Stimulated activated naive B cell treated with anti-CD40 and anti-IgM and Interleukin-4, amounts not matched to agents 10 μg/mL and 1 μg/mL and 100 μg/mL, for 72 hours (primary cell): ENCODE measurements at regions not wholly inside any gene's neighbourhood (a gene's known extent, or its start where the extent isn't known, plus 50 kb on each side); places are given as distances from the start of the nearest gene placed in this dataset.

ENCODE experiments used
- ATAC-seq, 2 donors: fragments of 150-1000 bp; cut with Tn5 transposase; replicated peaks; 2 replicates each; pipeline ENCODE4 v1.10.0; 2021; ENCODE audit warnings: moderate library complexity in 1 of 2
- DNase-seq: peaks from one replicate; pipeline ENCODE4 v3.0.0; 2021
- H3K27ac Mint-ChIP-seq: one replicate; pipeline ENCODE4 v1.8.0; 2022; ENCODE audit warnings: mild to moderate bottlenecking, mixed read lengths
- H3K27me3 Mint-ChIP-seq, 2 donors: one replicate each; pipeline ENCODE4 v1.8.0; 2022; ENCODE audit warnings: mixed read lengths in 2 of 2
- H3K36me3 Mint-ChIP-seq, 2 donors: one replicate each; pipeline ENCODE4 v1.8.0; 2022; ENCODE audit warnings: mixed read lengths in 2 of 2, mild to moderate bottlenecking in 1 of 2
- H3K4me1 Mint-ChIP-seq, 2 donors: one replicate each; pipeline ENCODE4 v1.8.0; 2022; ENCODE audit warnings: mixed read lengths in 2 of 2, mild to moderate bottlenecking in 1 of 2
- H3K4me3 Mint-ChIP-seq, 2 donors: one replicate each; pipeline ENCODE4 v1.8.0; 2022; ENCODE audit warnings: mild to moderate bottlenecking in 2 of 2, mixed read lengths in 2 of 2, moderate library complexity in 1 of 2
- H3K9me3 Mint-ChIP-seq, 2 donors: one replicate each; pipeline ENCODE4 v1.8.0; 2022; ENCODE audit warnings: mixed read lengths in 2 of 2, mild to moderate bottlenecking in 1 of 2

- DNase-seq (no peak), ATAC-seq (peak; percentile 10 to 19)
- Mint-ChIP-seq H3K27ac (no peak overlapping the region), H3K9me3 (no peaks in the 10 kb centered on the region), H3K36me3 (peaks cover 0 to 3% of the 10 kb centered on the region in 2 donors), H3K4me1 (peaks cover 47 to 67% of the 10 kb centered on the region in 2 donors), H3K4me3 (peak overlapping the region in 1 of 2 donors; percentile 14), H3K27me3 (no peaks in the 10 kb centered on the region)
Observed at GRCh38 chr17:77391668-77392375, 251.1 kb downstream of the SEC14L1 start.

- H3K4me1 Mint-ChIP-seq: peaks cover 41 to 59% of the 10 kb centered on the region in 2 donors
- ATAC-seq: no peak
- DNase-seq: no peak
- H3K36me3 Mint-ChIP-seq: peaks cover 0 to 3% of the 10 kb centered on the region in 2 donors
- no peak overlapping the region for H3K4me3 Mint-ChIP-seq
- H3K27me3 Mint-ChIP-seq: no peaks in the 10 kb centered on the region
- no peaks in the 10 kb centered on the region for H3K9me3 Mint-ChIP-seq
- H3K27ac Mint-ChIP-seq: no peak overlapping the region
Observed at GRCh38 chr17:77392376-77393273, 251.9 kb downstream of the SEC14L1 start.

GRCh38 chr17:77393274-77393600 is 252.5 kb downstream of the SEC14L1 start:
- no peaks in the 10 kb centered on the region for H3K9me3 Mint-ChIP-seq
- H3K4me3 Mint-ChIP-seq: no peak overlapping the region
- H3K4me1 Mint-ChIP-seq: peaks cover 41 to 58% of the 10 kb centered on the region in 2 donors
- H3K27ac Mint-ChIP-seq: no peak overlapping the region
- DNase-seq (no peak), ATAC-seq (no peak)
- H3K36me3 Mint-ChIP-seq: peaks cover 0 to 3% of the 10 kb centered on the region in 2 donors
- H3K27me3 Mint-ChIP-seq: no peaks in the 10 kb centered on the region

- no peak for ATAC-seq
- no peak for DNase-seq
- no peaks in the 10 kb centered on the region for H3K9me3 Mint-ChIP-seq
- H3K4me1 Mint-ChIP-seq: peaks cover 39 to 59% of the 10 kb centered on the region in 2 donors
- no peak overlapping the region for H3K4me3 Mint-ChIP-seq
- H3K27me3 Mint-ChIP-seq: no peaks in the 10 kb centered on the region
- peak overlapping the region; percentile 42 for H3K27ac Mint-ChIP-seq
- H3K36me3 Mint-ChIP-seq: peaks cover 2 to 6% of the 10 kb centered on the region in 2 donors
Observed at GRCh38 chr17:77393867-77394539, 253.2 kb downstream of the SEC14L1 start.

- peaks cover 35 to 59% of the 10 kb centered on the region in 2 donors for H3K4me1 Mint-ChIP-seq
- H3K4me3 Mint-ChIP-seq: no peak overlapping the region
- DNase-seq (no peak), ATAC-seq (no peak)
- H3K27ac Mint-ChIP-seq: peak overlapping the region; percentile 25
- peaks cover 2 to 6% of the 10 kb centered on the region in 2 donors for H3K36me3 Mint-ChIP-seq
- H3K27me3 Mint-ChIP-seq: no peaks in the 10 kb centered on the region
- H3K9me3 Mint-ChIP-seq: no peaks in the 10 kb centered on the region
Observed at GRCh38 chr17:77394540-77395295, 253.9 kb downstream of the SEC14L1 start.

- ATAC-seq: no peak
- Mint-ChIP-seq H3K4me1 (peaks cover 41 to 62% of the 10 kb centered on the region in 2 donors), H3K27me3 (no peaks in the 10 kb centered on the region), H3K4me3 (no peak overlapping the region), H3K9me3 (no peaks in the 10 kb centered on the region), H3K36me3 (peaks cover 2 to 5% of the 10 kb centered on the region in 2 donors), H3K27ac (no peak overlapping the region)
- no peak for DNase-seq
Observed at GRCh38 chr17:77395501-77396048, 254.8 kb downstream of the SEC14L1 start.

- Mint-ChIP-seq H3K36me3 (peaks cover 2 to 6% of the 10 kb centered on the region in 2 donors), H3K27ac (no peak overlapping the region), H3K4me1 (peaks cover 40 to 60% of the 10 kb centered on the region in 2 donors), H3K4me3 (no peak overlapping the region), H3K27me3 (no peaks in the 10 kb centered on the region), H3K9me3 (no peaks in the 10 kb centered on the region)
- ATAC-seq: no peak
- no peak for DNase-seq
Observed at GRCh38 chr17:77396610-77397009, 255.8 kb downstream of the SEC14L1 start.

GRCh38 chr17:77398274-77398673 is 257.5 kb downstream of the SEC14L1 start:
- Mint-ChIP-seq H3K27me3 (no peaks in the 10 kb centered on the region), H3K4me3 (no peak overlapping the region), H3K9me3 (no peaks in the 10 kb centered on the region), H3K4me1 (peaks cover 37 to 61% of the 10 kb centered on the region in 2 donors), H3K27ac (peak overlapping the region; percentile 60), H3K36me3 (peaks cover 4 to 20% of the 10 kb centered on the region in 2 donors)
- ATAC-seq (no peak), DNase-seq (no peak)

GRCh38 chr17:77399319-77399957 is 258.7 kb downstream of the SEC14L1 start:
- peak overlapping the region; percentile 76 to 82 for H3K4me3 Mint-ChIP-seq

GRCh38 chr17:77400445-77400870 is 259.7 kb downstream of the SEC14L1 start:
- Mint-ChIP-seq H3K4me1 (peaks cover 56 to 70% of the 10 kb centered on the region in 2 donors), H3K27ac (peak overlapping the region; percentile 95), H3K9me3 (no peaks in the 10 kb centered on the region), H3K36me3 (peaks cover 6 to 26% of the 10 kb centered on the region in 2 donors), H3K4me3 (peak overlapping the region; percentile 76 to 82), H3K27me3 (no peaks in the 10 kb centered on the region)
- DNase-seq (peak; percentile 64), ATAC-seq (peak; percentile 75 to 83)

More at GRCh38 chr17:77399319-77399957, 258.7 kb downstream of the SEC14L1 start:
- peaks cover 46 to 64% of the 10 kb centered on the region in 2 donors for H3K4me1 Mint-ChIP-seq
- peak overlapping the region; percentile 95 for H3K27ac Mint-ChIP-seq
- DNase-seq (no peak), ATAC-seq (no peak)
- no peaks in the 10 kb centered on the region for H3K9me3 Mint-ChIP-seq
- peaks cover 4 to 26% of the 10 kb centered on the region in 2 donors for H3K36me3 Mint-ChIP-seq
- no peaks in the 10 kb centered on the region for H3K27me3 Mint-ChIP-seq

- Mint-ChIP-seq H3K27ac (peak overlapping the region; percentile 81), H3K4me1 (peaks cover 68 to 88% of the 10 kb centered on the region in 2 donors), H3K4me3 (peak overlapping the region in 1 of 2 donors; percentile 27), H3K27me3 (no peaks in the 10 kb centered on the region), H3K9me3 (no peaks in the 10 kb centered on the region), H3K36me3 (peaks cover 7 to 34% of the 10 kb centered on the region in 2 donors)
- DNase-seq (no peak), ATAC-seq (no peak)
Observed at GRCh38 chr17:77402159-77402731, 261.5 kb downstream of the SEC14L1 start.

GRCh38 chr17:77403854-77404253 is 263.1 kb downstream of the SEC14L1 start:
- no peak for ATAC-seq
- DNase-seq: no peak
- Mint-ChIP-seq H3K4me3 (no peak overlapping the region), H3K9me3 (no peaks in the 10 kb centered on the region), H3K36me3 (peaks cover 6 to 31% of the 10 kb centered on the region in 2 donors), H3K27ac (peak overlapping the region; percentile 95), H3K27me3 (no peaks in the 10 kb centered on the region), H3K4me1 (peaks cover 78 to 95% of the 10 kb centered on the region in 2 donors)
